GM18498 (cell line): ENCODE measurements at regions not wholly inside any gene's neighbourhood (a gene's known extent, or its start where the extent isn't known, plus 50 kb on each side); places are given as distances from the start of the nearest gene placed in this dataset.

Experiments used
- ATAC-seq: cut with Tn5 transposase; IDR thresholded peaks from one replicate; pipeline ENCODE4 v1.9.1; 2021; ENCODE audit warnings: mild to moderate bottlenecking, moderate library complexity; ENCODE audit not compliant: unreplicated experiment

DNA sequence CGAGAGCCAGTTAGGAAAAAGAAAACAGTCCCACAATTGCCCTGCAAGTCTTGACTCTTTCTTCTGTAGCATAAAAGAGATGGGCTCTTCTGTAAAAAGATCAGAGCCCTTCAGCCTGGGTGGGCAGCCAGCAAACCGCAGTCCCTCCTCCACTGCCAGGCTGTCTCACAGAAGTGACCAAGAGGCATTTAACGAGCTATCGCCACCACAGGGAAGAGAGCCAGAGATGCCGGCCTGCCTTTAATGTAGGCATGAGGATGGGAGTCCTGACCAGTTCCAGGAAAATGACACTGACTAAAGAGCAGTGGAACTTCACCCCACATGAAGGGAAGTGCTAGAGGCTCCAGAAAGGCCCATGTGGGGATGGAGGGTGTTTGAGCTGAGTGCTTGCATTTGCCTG is 264.6 kb downstream of the NDUFS4 start:
- ATAC-seq: no peak

DNA sequence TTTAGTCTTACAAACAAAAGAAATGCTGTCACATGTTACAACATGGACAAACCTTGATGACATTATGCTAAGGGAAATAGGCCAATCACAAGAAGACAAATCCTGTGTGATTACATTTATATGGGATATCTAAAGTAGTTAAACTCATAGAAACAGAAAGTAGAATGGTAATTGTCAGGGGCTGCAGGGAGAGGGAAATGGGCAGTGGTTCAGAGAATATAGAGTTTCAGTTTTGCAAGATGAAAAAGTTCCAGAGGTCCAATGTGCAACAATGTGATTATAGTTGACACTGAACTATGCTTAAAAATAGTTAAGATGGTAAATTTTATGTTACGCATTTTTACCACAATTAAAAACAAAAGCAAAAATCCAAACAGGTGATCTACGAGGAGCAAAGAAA is 265.5 kb downstream of the NDUFS4 start:
- ATAC-seq: no peak

DNA sequence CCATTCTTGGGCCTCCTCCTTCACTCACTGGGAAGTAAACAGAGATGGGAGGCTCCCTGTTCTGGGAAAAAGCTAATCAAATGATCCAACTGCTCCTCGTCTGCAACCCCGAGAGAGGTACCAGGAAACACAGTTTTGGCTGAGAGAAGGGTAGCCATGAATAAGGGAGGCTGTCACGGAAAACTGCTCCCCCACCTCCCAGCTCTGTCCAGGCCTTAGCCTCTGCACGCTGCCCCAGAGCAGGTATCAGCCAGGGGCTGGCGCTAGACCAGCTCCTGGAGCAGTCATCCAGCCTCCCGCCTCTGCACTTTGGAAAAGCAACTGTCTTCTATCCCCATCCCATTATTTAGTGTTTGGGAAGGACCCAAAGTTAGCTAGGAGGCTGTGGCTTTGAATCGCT is 266.1 kb downstream of the NDUFS4 start:
- ATAC-seq: no peak

DNA sequence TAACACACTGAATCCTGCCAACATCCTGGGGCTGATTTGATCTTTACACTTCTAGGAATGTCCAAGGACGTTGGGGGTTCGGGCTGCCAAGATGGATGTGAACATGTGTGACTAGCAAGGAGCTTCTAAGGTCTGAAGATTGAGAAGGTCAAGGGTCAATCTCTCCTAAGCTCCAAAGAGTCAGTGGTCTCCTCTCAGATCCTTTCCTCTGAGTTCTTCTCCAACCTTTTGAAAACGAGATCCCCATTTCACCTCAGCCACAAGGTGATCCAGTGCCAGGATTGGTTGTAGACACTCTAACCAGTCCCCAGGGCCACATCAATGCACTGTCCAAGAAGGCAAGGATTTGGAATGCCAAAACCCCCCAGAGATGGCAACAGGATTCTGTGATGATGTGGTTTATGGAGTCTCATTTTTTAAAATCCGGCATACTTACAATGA is 266.8 kb downstream of the NDUFS4 start:
- ATAC-seq: no peak

DNA sequence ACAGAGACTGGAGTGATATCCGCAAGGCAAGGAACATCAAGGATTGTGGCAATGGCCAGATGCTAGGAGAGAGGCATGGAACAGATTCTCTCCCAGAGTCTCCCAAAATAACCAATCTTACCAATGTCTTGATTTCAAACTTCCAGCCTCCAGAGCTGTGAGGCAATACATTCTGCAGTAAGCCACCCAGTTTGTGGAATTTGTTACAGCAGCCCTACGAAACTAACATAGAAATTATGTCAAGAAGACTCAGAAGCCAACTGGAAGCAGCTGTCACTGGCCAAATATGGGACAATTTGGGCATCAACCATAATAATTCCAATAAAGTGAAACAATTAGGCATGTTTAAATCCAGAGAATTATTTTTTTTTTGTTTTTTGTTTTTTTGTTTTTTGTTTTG is 271.1 kb downstream of the NDUFS4 start:
- ATAC-seq: no peak
